ENCODE measurements at regions not wholly inside any gene's neighbourhood (a gene's known extent, or its start where the extent isn't known, plus 50 kb on each side); places are given as distances from the start of the nearest gene placed in this dataset.

GRCh38 chr6:47360388-47360787, 50.7 kb upstream of the TNFRSF21 start:
- Mint-ChIP-seq H3K36me3 (ENCODE audit: insufficient read depth, unreplicated experiment) (no peaks in the 10 kb centered on the region), H3K27ac (ENCODE audit: low read depth, unreplicated experiment) (no peak overlapping the region), H3K9me3 (ENCODE audit: unreplicated experiment) (no peaks in the 10 kb centered on the region), H3K4me3 (ENCODE audit: unreplicated experiment) (no peak overlapping the region), H3K27me3 (ENCODE audit: insufficient read depth, unreplicated experiment) (no peaks in the 10 kb centered on the region), H3K4me1 (ENCODE audit: insufficient read depth, unreplicated experiment) (no peaks in the 10 kb centered on the region)
- ChIA-PET CTCF (interaction anchor here (0.7 to 0.9 kb wide), 2 partner anchors 54 to 263 kb away, joined by 3 read pairs; no protein-coding TSS in a partner anchor), POLR2A (interaction anchor here (0.7 kb wide), 1 partner anchor 825 kb away, joined by 3 read pairs; no protein-coding TSS in a partner anchor)
- DNase-seq (ENCODE audit: unreplicated experiment) = no peak
- no TSS peak for BruUV-seq (replicated peaks)
- intact Hi-C loops (cut with micrococcal nuclease) = no loop called here
- no peak for TF ChIP-seq CTCF (IDR thresholded peaks at IDR 0.05; ENCODE audit: unreplicated experiment)

DNA sequence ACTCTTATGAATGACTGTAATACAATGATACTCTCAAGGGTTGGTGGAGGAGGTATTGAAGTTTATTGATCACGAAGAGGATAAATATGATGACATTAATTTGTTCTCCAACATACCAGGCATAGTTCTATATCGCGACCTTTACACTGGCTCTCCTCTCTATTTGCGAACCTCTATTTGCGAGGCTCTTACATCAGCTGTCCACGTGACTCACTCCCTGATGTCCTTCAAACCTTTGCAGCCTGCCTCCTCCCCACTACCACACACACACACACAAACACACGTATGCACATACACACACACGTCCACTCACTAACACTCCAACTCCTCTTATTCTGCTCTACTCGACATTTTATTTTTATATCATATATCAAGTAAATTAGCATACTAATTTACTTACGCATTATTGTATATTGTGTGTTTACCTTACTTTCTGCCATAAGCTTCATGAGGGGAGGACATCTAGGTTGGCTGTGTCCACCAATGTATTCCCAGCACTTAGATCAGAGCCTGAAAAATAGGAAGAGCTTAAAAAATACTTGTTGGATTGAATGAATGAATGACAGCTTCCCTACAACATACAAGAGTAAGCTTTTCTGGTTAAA, 53.3 kb upstream of the TNFRSF21 start:
- H3K27me3 Mint-ChIP-seq (ENCODE audit: insufficient read depth, unreplicated experiment) = no peaks in the 10 kb centered on the region
- BruUV-seq (replicated peaks) = no TSS peak
- H3K4me1 Mint-ChIP-seq (ENCODE audit: insufficient read depth, unreplicated experiment) = no peaks in the 10 kb centered on the region
- H3K9me3 Mint-ChIP-seq (ENCODE audit: unreplicated experiment) = no peaks in the 10 kb centered on the region
- no peak overlapping the region for H3K27ac Mint-ChIP-seq (ENCODE audit: low read depth, unreplicated experiment)
- intact Hi-C loops (cut with micrococcal nuclease) = no loop called here
- POLR2A ChIA-PET = interaction anchor here (0.9 to 1.1 kb wide), 2 partner anchors 22 to 310 kb away, joined by 3 read pairs; no protein-coding TSS in a partner anchor
- CTCF ChIA-PET = interaction anchor here (0.9 kb wide), 1 partner anchor 51 kb away, joined by 3 read pairs; no protein-coding TSS in a partner anchor
- H3K4me3 Mint-ChIP-seq (ENCODE audit: unreplicated experiment) = no peak overlapping the region
- no peak for TF ChIP-seq CTCF (IDR thresholded peaks at IDR 0.05; ENCODE audit: unreplicated experiment)
- no peak for DNase-seq (ENCODE audit: unreplicated experiment)
- H3K36me3 Mint-ChIP-seq (ENCODE audit: insufficient read depth, unreplicated experiment) = no peaks in the 10 kb centered on the region

DNA sequence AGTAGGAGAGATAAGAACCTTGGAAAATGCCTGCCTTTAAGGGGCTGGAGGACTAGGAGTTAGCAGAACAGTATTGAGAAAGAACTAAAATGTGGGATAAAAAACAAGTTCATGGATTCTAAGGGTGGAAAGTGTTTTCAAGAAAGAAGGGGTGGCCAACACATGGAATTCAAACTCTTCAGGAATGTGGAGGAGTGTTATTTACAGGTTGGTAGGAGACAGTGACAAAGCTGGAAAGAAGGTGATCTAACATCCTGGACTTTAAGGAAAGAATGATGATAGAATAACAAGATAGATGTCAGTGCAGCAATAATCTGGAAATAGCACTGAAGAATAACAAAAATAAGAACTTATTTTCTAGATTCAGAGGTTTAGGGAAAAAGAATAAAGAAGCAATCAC, 54.0 kb upstream of the TNFRSF21 start:
- Mint-ChIP-seq H3K4me3 (ENCODE audit: unreplicated experiment) (no peak overlapping the region), H3K36me3 (ENCODE audit: insufficient read depth, unreplicated experiment) (no peaks in the 10 kb centered on the region), H3K9me3 (ENCODE audit: unreplicated experiment) (no peaks in the 10 kb centered on the region), H3K27me3 (ENCODE audit: insufficient read depth, unreplicated experiment) (no peaks in the 10 kb centered on the region), H3K27ac (ENCODE audit: low read depth, unreplicated experiment) (no peak overlapping the region), H3K4me1 (ENCODE audit: insufficient read depth, unreplicated experiment) (no peaks in the 10 kb centered on the region)
- TF ChIP-seq CTCF (IDR thresholded peaks at IDR 0.05; ENCODE audit: unreplicated experiment) = no peak
- no TSS peak for BruUV-seq (replicated peaks)
- ChIA-PET CTCF (interaction anchor here (0.9 kb wide), 1 partner anchor 50 kb away, joined by 3 read pairs; no protein-coding TSS in a partner anchor), POLR2A (interaction anchor here (0.7 to 1.1 kb wide), 3 partner anchors 23 to 984 kb away, joined by 3 read pairs; no protein-coding TSS in a partner anchor)
- DNase-seq (ENCODE audit: unreplicated experiment) = no peak
- intact Hi-C loops (cut with micrococcal nuclease) = no loop called here

GRCh38 chr6:47366335-47366890, 56.7 kb upstream of the TNFRSF21 start:
- TF ChIP-seq CTCF (IDR thresholded peaks at IDR 0.05; ENCODE audit: unreplicated experiment) = no peak
- Mint-ChIP-seq H3K36me3 (ENCODE audit: insufficient read depth, unreplicated experiment) (no peaks in the 10 kb centered on the region), H3K4me3 (ENCODE audit: unreplicated experiment) (no peak overlapping the region), H3K9me3 (ENCODE audit: unreplicated experiment) (no peaks in the 10 kb centered on the region), H3K4me1 (ENCODE audit: insufficient read depth, unreplicated experiment) (no peaks in the 10 kb centered on the region), H3K27me3 (ENCODE audit: insufficient read depth, unreplicated experiment) (no peaks in the 10 kb centered on the region), H3K27ac (ENCODE audit: low read depth, unreplicated experiment) (no peak overlapping the region)
- BruUV-seq (replicated peaks) = no TSS peak
- ChIA-PET CTCF (no interaction called here), POLR2A (no interaction called here)
- DNase-seq (ENCODE audit: unreplicated experiment) = no peak
- intact Hi-C loops (cut with micrococcal nuclease) = no loop called here
